Uterus (tissue), 3 donors: ENCODE measurements at regions not wholly inside any gene's neighbourhood (a gene's known extent, or its start where the extent isn't known, plus 50 kb on each side); places are given as distances from the start of the nearest gene placed in this dataset.
A peak's percentile ranks its signal among the peaks of the same experiment; 100 is the strongest.

ENCODE experiments used
- DNase-seq, 2 donors: peaks; one replicate each; pipeline ENCODE4 v3.0.0-alpha.2; 2019 to 2020
- H3K27ac ChIP-seq, 2 donors: fragments of 200-600 bp; sonication (generic); 1 replicate in 1 of 2; 2 replicates in 1 of 2; pipeline ENCODE4 v1.5.1; 2016 to 2018
- H3K27me3 ChIP-seq, 2 donors: fragments of 200-600 bp; sonication (generic); one replicate each; pipeline ENCODE4 v1.5.1; 2018 to 2019; ENCODE audit warnings: control low read depth in 1 of 2
- H3K36me3 ChIP-seq, 2 donors: fragments of 200-600 bp; sonication (generic); one replicate each; pipeline ENCODE4 v1.5.1; 2019; ENCODE audit warnings: control low read depth in 1 of 2
- H3K4me1 ChIP-seq, 2 donors: fragments of 200-600 bp; sonication (generic); one replicate each; pipeline ENCODE4 v1.5.1; 2018 to 2019; ENCODE audit warnings: control low read depth in 1 of 2
- H3K4me3 ChIP-seq, 2 donors: fragments of 200-600 bp; sonication (generic); 1 replicate in 1 of 2; 2 replicates in 1 of 2; pipeline ENCODE4 v1.5.1; 2018 to 2019; ENCODE audit warnings: mild to moderate bottlenecking in 1 of 2
- H3K9me3 ChIP-seq, 2 donors: fragments of 200-600 bp; sonication (generic); one replicate each; pipeline ENCODE4 v1.5.1; 2019; ENCODE audit warnings: control low read depth in 1 of 2
- CTCF ChIP-seq, 4 experiments: fragments of 200-600 bp in 2 of 4; fragments of 450-650 bp in 2 of 4; sonication (generic) in 2 of 4; IDR thresholded peaks; one replicate each; pipeline ENCODE4 v1.5.1; 2016 to 2019; ENCODE audit warnings: antibody characterized with exemption in 4 of 4, mild to moderate bottlenecking in 2 of 4, moderate library complexity in 1 of 4
- POLR2A ChIP-seq, 2 donors: fragments of 450-650 bp; IDR thresholded peaks; one replicate each; pipeline ENCODE4 v1.6.1; 2016; ENCODE audit warnings: antibody characterized with exemption in 2 of 2, mild to moderate bottlenecking in 1 of 2, moderate library complexity in 1 of 2
- intact Hi-C: fragments of 100-400 bp; cut with DNase I; formaldehyde crosslinking; loops from one replicate; pipeline ENCODE4 v1.15.1; 2023; ENCODE audit warnings: low total_unique reads
- donor health status: DM: yes; HTN: yes; CAD: no.

- Histone ChIP-seq H3K4me1 (no peaks in the 10 kb centered on the region), H3K27me3 (no peaks in the 10 kb centered on the region), H3K36me3 (no peaks in the 10 kb centered on the region), H3K4me3 (no peak overlapping the region), H3K9me3 (no peaks in the 10 kb centered on the region), H3K27ac (no peak overlapping the region)
- intact Hi-C loops, result no loop called here
- DNase-seq, result no peak
- TF ChIP-seq POLR2A (IDR thresholded peaks at IDR 0.05), result no peak
- no peak for TF ChIP-seq CTCF (IDR thresholded peaks at IDR 0.05)
These were observed 640.9 kb downstream of the NYAP2 start for GRCh38 chr2:226040344-226040900.

- no peaks in the 10 kb centered on the region for H3K9me3 ChIP-seq
- no peak overlapping the region for H3K27ac ChIP-seq
- intact Hi-C loops, result no loop called here
- no peaks in the 10 kb centered on the region for H3K27me3 ChIP-seq
- DNase-seq, result no peak
- H3K36me3 ChIP-seq, result no peaks in the 10 kb centered on the region
- no peaks in the 10 kb centered on the region for H3K4me1 ChIP-seq
- TF ChIP-seq POLR2A (IDR thresholded peaks at IDR 0.05), result no peak
- no peak for TF ChIP-seq CTCF (IDR thresholded peaks at IDR 0.05)
- no peak overlapping the region for H3K4me3 ChIP-seq
These were observed 638.0 kb downstream of the NYAP2 start for GRCh38 chr2:226037526-226037925.

- H3K4me3 ChIP-seq, result peak overlapping the region; percentile 49 to 54
- no peaks in the 10 kb centered on the region for H3K36me3 ChIP-seq
- H3K4me1 ChIP-seq, result no peaks in the 10 kb centered on the region
- no peaks in the 10 kb centered on the region for H3K27me3 ChIP-seq
- no peaks in the 10 kb centered on the region for H3K9me3 ChIP-seq
- peak overlapping the region; percentile 61 to 75 for H3K27ac ChIP-seq
- TF ChIP-seq CTCF (IDR thresholded peaks at IDR 0.05) (no peak), POLR2A (IDR thresholded peaks at IDR 0.05) (no peak)
- no peak for DNase-seq
- intact Hi-C loops, result no loop called here
These were observed 632.4 kb downstream of the NYAP2 start for GRCh38 chr2:226031647-226032501.

- H3K4me1 ChIP-seq, result no peaks in the 10 kb centered on the region
- no peaks in the 10 kb centered on the region for H3K36me3 ChIP-seq
- peak overlapping the region; percentile 49 to 54 for H3K4me3 ChIP-seq
- DNase-seq, result peak; percentile 57 to 60
- TF ChIP-seq CTCF (IDR thresholded peaks at IDR 0.05) (peak in 1 of 4 experiments; percentile 9), POLR2A (IDR thresholded peaks at IDR 0.05) (peak in 1 of 2 donors; percentile 40)
- no peaks in the 10 kb centered on the region for H3K9me3 ChIP-seq
- peak overlapping the region; percentile 61 to 75 for H3K27ac ChIP-seq
- intact Hi-C loops, result no loop called here
- H3K27me3 ChIP-seq, result no peaks in the 10 kb centered on the region
These were observed 631.5 kb downstream of the NYAP2 start for GRCh38 chr2:226030788-226031646.
